Testis (tissue), 2 donors: ENCODE measurements at regions not wholly inside any gene's neighbourhood (a gene's known extent, or its start where the extent isn't known, plus 50 kb on each side); places are given as distances from the start of the nearest gene placed in this dataset.

ENCODE experiments used
- DNase-seq: peaks from one replicate; pipeline ENCODE4 v3.0.0-alpha.2; 2019
- H3K27ac ChIP-seq, 2 donors: fragments of 200-600 bp; sonication (generic); one replicate each; pipeline ENCODE4 v1.5.1; 2019
- H3K27me3 ChIP-seq: fragments of 200-600 bp; sonication (generic); one replicate; pipeline ENCODE4 v1.5.1; 2019
- H3K36me3 ChIP-seq: fragments of 200-600 bp; sonication (generic); one replicate; pipeline ENCODE4 v1.5.1; 2017; ENCODE audit warnings: low read depth; ENCODE audit errors: missing control alignments
- H3K4me1 ChIP-seq: fragments of 200-600 bp; sonication (generic); one replicate; pipeline ENCODE4 v1.5.1; 2019
- H3K4me3 ChIP-seq, 2 donors: fragments of 200-600 bp; sonication (generic); one replicate each; pipeline ENCODE4 v1.5.1; 2017 to 2019
- H3K9me3 ChIP-seq: fragments of 200-600 bp; sonication (generic); one replicate; pipeline ENCODE4 v1.5.1; 2017
- CTCF ChIP-seq, 3 experiments: fragments of 450-650 bp in 2 of 3; fragments of 200-600 bp in 1 of 3; sonication (generic) in 1 of 3; IDR thresholded peaks; one replicate each; pipeline ENCODE4 v1.5.1; 2016 to 2019; ENCODE audit warnings: antibody characterized with exemption in 3 of 3, mild to moderate bottlenecking in 2 of 3, moderate library complexity in 1 of 3
- POLR2A ChIP-seq: fragments of 450-650 bp; IDR thresholded peaks from one replicate; pipeline ENCODE4 v1.6.1; 2017; ENCODE audit warnings: antibody characterized with exemption, mild to moderate bottlenecking, moderate library complexity
- WGBS, 2 donors: methylation state at CpG; one replicate each; pipeline ENCODE4 v1.1.5; 2018; 5-methylcytosine and 5-hydroxymethylcytosine counted together
- intact Hi-C: fragments of 100-400 bp; cut with DNase I; formaldehyde crosslinking; loops from one replicate; pipeline ENCODE4 v1.15.1; 2023; ENCODE audit warnings: low total_unique reads

- 0% methylated on average over 1 of the region's 1 CpG for WGBS, 2 donors
- no peaks in the 10 kb centered on the region for H3K9me3 ChIP-seq
These were observed 370.2 kb downstream of the TBX15 start for GRCh38 chr1:118617916-118618315.

GRCh38 chr1:118615066-118615465 is 373.1 kb downstream of the TBX15 start:
- TF ChIP-seq POLR2A (no peak), CTCF (IDR thresholded peaks at IDR 0.05) (no peak)
- H3K4me1 ChIP-seq = no peaks in the 10 kb centered on the region
- H3K36me3 ChIP-seq = no peaks in the 10 kb centered on the region
- no peak for DNase-seq
- H3K4me3 ChIP-seq = no peak overlapping the region
- H3K27me3 ChIP-seq = no peaks in the 10 kb centered on the region
- no peaks in the 10 kb centered on the region for H3K9me3 ChIP-seq
- H3K27ac ChIP-seq = no peak overlapping the region
- 81 to 83% methylated on average over 2 of the region's 2 CpGs for WGBS, 2 donors
- intact Hi-C loops = no loop called here

More at GRCh38 chr1:118617916-118618315, 370.2 kb downstream of the TBX15 start:
- intact Hi-C loops = no loop called here
- DNase-seq = no peak
- TF ChIP-seq POLR2A (no peak), CTCF (IDR thresholded peaks at IDR 0.05) (no peak)
- Histone ChIP-seq H3K36me3 (no peaks in the 10 kb centered on the region), H3K27me3 (no peaks in the 10 kb centered on the region), H3K4me1 (no peaks in the 10 kb centered on the region), H3K27ac (no peak overlapping the region), H3K4me3 (no peak overlapping the region)

- H3K9me3 ChIP-seq = no peaks in the 10 kb centered on the region
- no peaks in the 10 kb centered on the region for H3K4me1 ChIP-seq
- intact Hi-C loops = no loop called here
- H3K4me3 ChIP-seq = no peak overlapping the region
- no peaks in the 10 kb centered on the region for H3K36me3 ChIP-seq
- WGBS, 2 donors = 29 to 31% methylated on average over 5 of the region's 5 CpGs
- TF ChIP-seq POLR2A (no peak), CTCF (IDR thresholded peaks at IDR 0.05) (no peak)
- DNase-seq = no peak
- H3K27me3 ChIP-seq = no peaks in the 10 kb centered on the region
- H3K27ac ChIP-seq = no peak overlapping the region
These were observed 398.8 kb downstream of the TBX15 start for GRCh38 chr1:118589238-118589846.

GRCh38 chr1:118588566-118588965 is 399.6 kb downstream of the TBX15 start:
- no peaks in the 10 kb centered on the region for H3K4me1 ChIP-seq
- no peak overlapping the region for H3K27ac ChIP-seq
- H3K4me3 ChIP-seq = no peak overlapping the region
- no peaks in the 10 kb centered on the region for H3K27me3 ChIP-seq
- no peak for DNase-seq
- intact Hi-C loops = no loop called here
- H3K9me3 ChIP-seq = no peaks in the 10 kb centered on the region
- TF ChIP-seq CTCF (IDR thresholded peaks at IDR 0.05) = no peak
- TF ChIP-seq POLR2A = no peak
- no peaks in the 10 kb centered on the region for H3K36me3 ChIP-seq

- H3K4me1 ChIP-seq = no peaks in the 10 kb centered on the region
- H3K4me3 ChIP-seq = no peak overlapping the region
- intact Hi-C loops = no loop called here
- TF ChIP-seq CTCF (IDR thresholded peaks at IDR 0.05) = no peak
- no peak for TF ChIP-seq POLR2A
- DNase-seq = no peak
- H3K36me3 ChIP-seq = no peaks in the 10 kb centered on the region
- no peak overlapping the region for H3K27ac ChIP-seq
- H3K27me3 ChIP-seq = no peaks in the 10 kb centered on the region
- H3K9me3 ChIP-seq = no peaks in the 10 kb centered on the region
These were observed 393.2 kb upstream of the SPAG17 start for GRCh38 chr1:118578276-118578675.
